ENCODE measurements at regions not wholly inside any gene's neighbourhood (a gene's known extent, or its start where the extent isn't known, plus 50 kb on each side); places are given as distances from the start of the nearest gene placed in this dataset.
"Not testable (repeated sequence)": the region's sequence is repeated elsewhere in the genome, so short reads cannot be mapped to it uniquely, and the experiment has no call there.

GRCh38 chr14:89661392-89661791 lies 244.4 kb upstream of the FOXN3 start:
- no peaks in the 10 kb centered on the region for H3K9me3 ChIP-seq
- intact Hi-C loops (cut with DNase I; ENCODE audit: low total_unique reads) = no loop called here
- no peak for DNase-seq
- no peaks in the 10 kb centered on the region for H3K27me3 ChIP-seq
- H3K4me1 ChIP-seq = no peaks in the 10 kb centered on the region
- no peak overlapping the region for H3K27ac ChIP-seq
- no peak overlapping the region for H3K4me3 ChIP-seq
- H3K36me3 ChIP-seq = no peaks in the 10 kb centered on the region
- TF ChIP-seq, protein P1, sequence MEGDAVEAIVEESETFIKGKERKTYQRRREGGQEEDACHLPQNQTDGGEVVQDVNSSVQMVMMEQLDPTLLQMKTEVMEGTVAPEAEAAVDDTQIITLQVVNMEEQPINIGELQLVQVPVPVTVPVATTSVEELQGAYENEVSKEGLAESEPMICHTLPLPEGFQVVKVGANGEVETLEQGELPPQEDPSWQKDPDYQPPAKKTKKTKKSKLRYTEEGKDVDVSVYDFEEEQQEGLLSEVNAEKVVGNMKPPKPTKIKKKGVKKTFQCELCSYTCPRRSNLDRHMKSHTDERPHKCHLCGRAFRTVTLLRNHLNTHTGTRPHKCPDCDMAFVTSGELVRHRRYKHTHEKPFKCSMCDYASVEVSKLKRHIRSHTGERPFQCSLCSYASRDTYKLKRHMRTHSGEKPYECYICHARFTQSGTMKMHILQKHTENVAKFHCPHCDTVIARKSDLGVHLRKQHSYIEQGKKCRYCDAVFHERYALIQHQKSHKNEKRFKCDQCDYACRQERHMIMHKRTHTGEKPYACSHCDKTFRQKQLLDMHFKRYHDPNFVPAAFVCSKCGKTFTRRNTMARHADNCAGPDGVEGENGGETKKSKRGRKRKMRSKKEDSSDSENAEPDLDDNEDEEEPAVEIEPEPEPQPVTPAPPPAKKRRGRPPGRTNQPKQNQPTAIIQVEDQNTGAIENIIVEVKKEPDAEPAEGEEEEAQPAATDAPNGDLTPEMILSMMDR (IDR thresholded peaks at IDR 0.05) = no peak

GRCh38 chr14:89660625-89661233 lies 243.7 kb upstream of the FOXN3 start:
- intact Hi-C loops (cut with DNase I; ENCODE audit: low total_unique reads); H3K27me3 ChIP-seq; H3K4me3 ChIP-seq; H3K36me3 ChIP-seq; H3K4me1 ChIP-seq; DNase-seq; H3K27ac ChIP-seq; H3K9me3 ChIP-seq: not testable (repeated sequence)

- no peaks in the 10 kb centered on the region for H3K27me3 ChIP-seq
- DNase-seq = no peak
- H3K9me3 ChIP-seq = no peaks in the 10 kb centered on the region
- no peak overlapping the region for H3K27ac ChIP-seq
- no peak overlapping the region for H3K4me3 ChIP-seq
- H3K36me3 ChIP-seq = no peaks in the 10 kb centered on the region
- TF ChIP-seq, protein P1 (IDR thresholded peaks at IDR 0.05) = no peak
- intact Hi-C loops (cut with DNase I; ENCODE audit: low total_unique reads) = no loop called here
- H3K4me1 ChIP-seq = no peaks in the 10 kb centered on the region
Measured at GRCh38 chr14:89660166-89660565, 243.1 kb upstream of the FOXN3 start.

DNA sequence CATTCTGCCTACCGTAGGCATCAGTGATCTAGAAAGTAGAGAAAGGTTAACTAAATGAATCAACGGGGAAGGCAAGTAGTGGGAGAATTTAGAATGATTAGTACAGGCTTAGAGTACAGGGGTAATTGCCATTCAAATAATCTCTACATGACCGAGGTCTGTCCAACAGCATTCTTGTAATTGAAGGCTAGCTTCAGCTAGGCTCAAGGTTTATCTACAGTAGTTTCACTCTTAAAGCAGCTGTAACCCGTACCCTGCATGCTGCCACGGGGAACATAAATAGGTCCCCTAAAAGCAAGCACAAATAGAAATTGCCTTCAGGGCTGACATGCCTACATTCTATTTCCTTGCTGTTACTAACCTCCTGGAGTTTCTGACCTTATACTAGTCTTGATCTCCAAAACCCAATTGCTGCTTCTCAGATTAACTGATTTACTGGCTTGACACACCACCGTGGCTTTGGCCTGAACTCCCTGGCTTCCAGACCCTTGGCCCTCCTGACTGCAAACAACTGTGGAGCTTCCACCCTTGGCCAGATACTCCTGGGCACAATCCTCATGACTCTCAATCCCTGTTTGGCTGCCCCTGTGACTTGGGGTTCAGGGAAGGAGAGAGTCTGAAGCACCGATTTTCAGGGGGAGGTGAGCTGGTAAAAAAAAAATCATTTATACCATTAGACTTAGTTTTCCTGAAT lies 242.1 kb upstream of the FOXN3 start:
- intact Hi-C loops (cut with DNase I; ENCODE audit: low total_unique reads) = no loop called here
- TF ChIP-seq, protein P1 (IDR thresholded peaks at IDR 0.05) = no peak
- H3K27ac ChIP-seq = no peak overlapping the region

DNA sequence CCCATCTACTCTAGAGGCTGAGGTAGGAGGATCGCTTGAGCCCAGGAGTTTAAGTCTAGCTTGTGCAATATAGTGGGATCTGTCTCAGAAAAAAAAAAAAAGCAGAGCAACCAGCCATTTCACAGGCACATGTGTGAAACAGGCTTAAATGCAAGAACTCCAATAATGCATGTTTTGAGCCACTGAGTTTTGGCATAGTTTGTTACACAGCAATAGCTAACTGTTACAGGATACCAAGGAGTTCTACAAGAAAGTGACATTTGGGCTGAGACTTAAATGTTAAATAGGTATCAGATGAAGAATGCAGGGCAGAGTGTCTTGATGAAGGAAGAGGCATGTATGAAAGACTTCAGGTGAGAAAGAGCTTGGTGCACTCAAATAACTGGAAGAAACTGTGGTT lies 240.0 kb upstream of the FOXN3 start:
- no peaks in the 10 kb centered on the region for H3K36me3 ChIP-seq
- intact Hi-C loops (cut with DNase I; ENCODE audit: low total_unique reads) = no loop called here

More for the DNA sequence above, 242.1 kb upstream of the FOXN3 start:
- H3K4me1 ChIP-seq = no peaks in the 10 kb centered on the region
- H3K27me3 ChIP-seq = no peaks in the 10 kb centered on the region
- DNase-seq = no peak
- H3K36me3 ChIP-seq = no peaks in the 10 kb centered on the region
- H3K9me3 ChIP-seq = no peaks in the 10 kb centered on the region
- no peak overlapping the region for H3K4me3 ChIP-seq

DNA sequence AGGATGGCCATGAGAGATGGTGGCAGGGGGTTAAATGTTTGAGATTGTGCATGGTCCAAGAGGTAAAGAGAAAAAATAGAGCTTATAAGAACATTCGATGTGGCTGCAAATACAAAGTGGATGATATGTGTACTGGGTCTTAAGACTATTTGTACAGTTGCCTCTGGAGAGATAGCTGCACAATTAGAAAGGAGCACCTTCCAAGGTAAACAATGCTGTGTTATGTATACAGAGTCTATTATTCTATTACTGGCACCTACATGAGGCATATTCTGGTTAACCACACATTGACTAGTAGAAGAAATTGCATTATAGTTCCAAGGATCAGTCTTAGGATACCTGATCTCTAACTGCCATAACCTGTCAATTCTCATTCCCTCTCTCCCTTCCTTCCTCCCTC lies 238.0 kb upstream of the FOXN3 start:
- H3K36me3 ChIP-seq = no peaks in the 10 kb centered on the region
- no peak overlapping the region for H3K4me3 ChIP-seq
- DNase-seq = no peak
- TF ChIP-seq, protein P1 (IDR thresholded peaks at IDR 0.05) = no peak
- no peak overlapping the region for H3K27ac ChIP-seq
- no peaks in the 10 kb centered on the region for H3K27me3 ChIP-seq
- intact Hi-C loops (cut with DNase I; ENCODE audit: low total_unique reads) = no loop called here
- H3K9me3 ChIP-seq = no peaks in the 10 kb centered on the region
- H3K4me1 ChIP-seq = no peaks in the 10 kb centered on the region

More for the DNA sequence above, 240.0 kb upstream of the FOXN3 start:
- TF ChIP-seq, protein P1 (IDR thresholded peaks at IDR 0.05) = no peak
- Histone ChIP-seq H3K4me1 (no peaks in the 10 kb centered on the region), H3K4me3 (no peak overlapping the region), H3K9me3 (no peaks in the 10 kb centered on the region), H3K27me3 (no peaks in the 10 kb centered on the region), H3K27ac (no peak overlapping the region)
- no peak for DNase-seq

Measured in tibial artery (tissue), 4 donors.